Kidney (tissue), 13 donors: ENCODE measurements at regions not wholly inside any gene's neighbourhood (a gene's known extent, or its start where the extent isn't known, plus 50 kb on each side); places are given as distances from the start of the nearest gene placed in this dataset.

Experiments used
- DNase-seq, 5 donors: peaks; one replicate each; pipeline ENCODE4 v3.0.0-alpha.2; 2013 to 2020
- FAIRE-seq: peaks from 2 replicates; lab custom pipeline; 2012; peaks lifted over from hg19 to GRCh38; lab: Jason Lieb, UNC
- H3K27ac ChIP-seq, 2 donors: one replicate each; pipeline ENCODE4 v1.7.0; 2013; ENCODE audit warnings: low read depth in 2 of 2, low read length in 2 of 2, inconsistent platforms in 1 of 2
- H3K27me3 ChIP-seq: one replicate; pipeline ENCODE4 v1.7.1; 2013; ENCODE audit warnings: low read length, inconsistent platforms; ENCODE audit not compliant: control insufficient read depth, insufficient read depth
- H3K36me3 ChIP-seq, 3 donors: one replicate each; pipeline versions ENCODE4 v1.7.0 to v1.7.1; 2013; ENCODE audit warnings: low read length in 3 of 3, control low read depth in 1 of 3, inconsistent platforms in 1 of 3; ENCODE audit not compliant: insufficient read depth in 3 of 3, control insufficient read depth in 2 of 3
- H3K4me1 ChIP-seq, 3 donors: one replicate each; pipeline versions ENCODE4 v1.7.0 to v1.7.1; 2013; ENCODE audit warnings: low read length in 3 of 3, inconsistent platforms in 1 of 3, low read depth in 1 of 3; ENCODE audit not compliant: control insufficient read depth in 2 of 3, insufficient read depth in 2 of 3
- H3K4me3 ChIP-seq, 3 donors: one replicate each; pipeline versions ENCODE4 v1.7.0 to v1.8.1; 2013; ENCODE audit warnings: low read length in 3 of 3, control low read depth in 1 of 3, inconsistent platforms in 1 of 3
- H3K9ac ChIP-seq, 3 donors: one replicate each; pipeline versions ENCODE4 v1.7.0 to v1.7.1; 2013; ENCODE audit warnings: low read length in 3 of 3, control low read depth in 1 of 3, inconsistent platforms in 1 of 3
- H3K9me3 ChIP-seq, 3 donors: one replicate each; pipeline versions ENCODE4 v1.7.0 to v1.7.1; 2013; ENCODE audit warnings: low read length in 3 of 3, control low read depth in 1 of 3, inconsistent platforms in 1 of 3; ENCODE audit not compliant: control insufficient read depth in 2 of 3, insufficient read depth in 1 of 3
- CTCF ChIP-seq: IDR thresholded peaks from 3 replicates; pipeline ENCODE4 v1.5.1; 2012; ENCODE audit warnings: mild to moderate bottlenecking, moderate library complexity, borderline replicate concordance; ENCODE audit not compliant: insufficient read depth; ENCODE audit errors: extremely low read depth
- intact Hi-C: fragments of 100-400 bp; cut with DNase I; formaldehyde crosslinking; loops from one replicate; pipeline ENCODE4 v1.11.1; 2022
- donor health status: control.
- donor health status: control.
- donor health status: control.
- donor health status: control.
- donor health status: control.
- donor health status: DM: yes; HTN: yes; CAD: no.
- donor health status: Normal renal cell carcinoma (clear cell type).

GRCh38 chr2:51681854-51682253, 649.9 kb upstream of the NRXN1 start:
- intact Hi-C loops, result no loop called here
- FAIRE-seq (no peak), DNase-seq (no peak)
- no peak for TF ChIP-seq CTCF
- H3K27ac ChIP-seq, result no peak overlapping the region
- no peaks in the 10 kb centered on the region for H3K27me3 ChIP-seq
- peaks cover 0 to 4% (median under 1%) of the 10 kb centered on the region in 3 donors for H3K9me3 ChIP-seq
- H3K4me1 ChIP-seq, result no peaks in the 10 kb centered on the region
- H3K36me3 ChIP-seq, result no peaks in the 10 kb centered on the region
- H3K9ac ChIP-seq, result no peak overlapping the region
- no peak overlapping the region for H3K4me3 ChIP-seq

- H3K36me3 ChIP-seq, result no peaks in the 10 kb centered on the region
- no peaks in the 10 kb centered on the region for H3K9me3 ChIP-seq
- intact Hi-C loops, result no loop called here
- H3K4me1 ChIP-seq, result no peaks in the 10 kb centered on the region
- DNase-seq (peak in 2 of 5 donors; percentile 9 to 23), FAIRE-seq (no peak)
- no peak overlapping the region for H3K27ac ChIP-seq
- no peak overlapping the region for H3K9ac ChIP-seq
- no peaks in the 10 kb centered on the region for H3K27me3 ChIP-seq
- H3K4me3 ChIP-seq, result no peak overlapping the region
- no peak for TF ChIP-seq CTCF
Observed at GRCh38 chr2:51673628-51674027, 641.7 kb upstream of the NRXN1 start.

- no peak for FAIRE-seq
- Histone ChIP-seq H3K4me1 (no peaks in the 10 kb centered on the region), H3K9ac (no peak overlapping the region), H3K9me3 (no peaks in the 10 kb centered on the region), H3K27ac (no peak overlapping the region), H3K27me3 (no peaks in the 10 kb centered on the region), H3K36me3 (no peaks in the 10 kb centered on the region), H3K4me3 (no peak overlapping the region)
- TF ChIP-seq CTCF, result no peak
- intact Hi-C loops, result no loop called here
- no peak for DNase-seq
Observed at GRCh38 chr2:51667679-51668078, 635.7 kb upstream of the NRXN1 start.

- intact Hi-C loops, result no loop called here
- Histone ChIP-seq H3K9me3 (no peaks in the 10 kb centered on the region), H3K27ac (no peak overlapping the region), H3K27me3 (no peaks in the 10 kb centered on the region), H3K4me3 (no peak overlapping the region), H3K9ac (no peak overlapping the region), H3K36me3 (no peaks in the 10 kb centered on the region), H3K4me1 (no peaks in the 10 kb centered on the region)
- DNase-seq (no peak), FAIRE-seq (no peak)
- TF ChIP-seq CTCF, result no peak
Observed at GRCh38 chr2:51662187-51662586, 630.3 kb upstream of the NRXN1 start.
